Stomach (tissue), 8 donors: ENCODE measurements at regions not wholly inside any gene's neighbourhood (a gene's known extent, or its start where the extent isn't known, plus 50 kb on each side); places are given as distances from the start of the nearest gene placed in this dataset.

Experiments used
- DNase-seq, 2 donors: peaks; one replicate each; pipeline versions ENCODE4 v3.0.0 to v3.0.0-alpha.2; 2013 to 2019
- H3K27ac ChIP-seq, 5 donors: fragments of 200-600 bp in 4 of 5; sonication (generic) in 4 of 5; one replicate each; pipeline ENCODE4 v1.5.1; 2013 to 2019; ENCODE audit warnings: mild to moderate bottlenecking in 1 of 5, moderate library complexity in 1 of 5
- H3K27me3 ChIP-seq, 3 donors: fragments of 200-600 bp; sonication (generic); one replicate each; pipeline ENCODE4 v1.5.1; 2017 to 2019; ENCODE audit warnings: mixed run types in 1 of 3
- H3K36me3 ChIP-seq, 4 donors: fragments of 200-600 bp; sonication (generic); 1 replicate in 3 of 4; 2 replicates in 1 of 4; pipeline ENCODE4 v1.5.1; 2016 to 2019
- H3K4me1 ChIP-seq, 4 donors: fragments of 200-600 bp; sonication (generic); one replicate each; pipeline ENCODE4 v1.5.1; 2016 to 2019
- H3K4me3 ChIP-seq, 4 donors: fragments of 200-600 bp; sonication (generic) in 3 of 4; one replicate each; pipeline ENCODE4 v1.5.1; 2016 to 2019; ENCODE audit warnings: mild to moderate bottlenecking in 1 of 4
- H3K9me3 ChIP-seq, 4 donors: fragments of 200-600 bp; sonication (generic); one replicate each; pipeline ENCODE4 v1.5.1; 2016 to 2019
- CTCF ChIP-seq, 7 experiments: fragments of 450-650 bp in 4 of 7; fragments of 200-600 bp in 3 of 7; sonication (generic) in 3 of 7; IDR thresholded peaks; one replicate each; pipeline ENCODE4 v1.5.1; 2016 to 2019; ENCODE audit warnings: antibody characterized with exemption in 7 of 7, control low read depth in 2 of 7, mild to moderate bottlenecking in 1 of 7
- EP300 ChIP-seq: sonication (generic); formaldehyde crosslinking; IDR thresholded peaks from one replicate; pipeline ENCODE4 v1.6.1; 2017; ENCODE audit warnings: antibody characterized with exemption
- POLR2A ChIP-seq, 4 donors: fragments of 450-650 bp; IDR thresholded peaks; one replicate each; pipeline ENCODE4 v1.6.1; 2016; ENCODE audit warnings: antibody characterized with exemption in 4 of 4, control low read depth in 2 of 4, mild to moderate bottlenecking in 1 of 4, moderate library complexity in 1 of 4
- POLR2AphosphoS5 ChIP-seq, 3 donors: sonication (generic); formaldehyde crosslinking; IDR thresholded peaks; one replicate each; pipeline ENCODE4 v1.6.1; 2016; ENCODE audit warnings: antibody characterized with exemption in 3 of 3
- WGBS, 5 donors: extraction: QIAGEN DNeasy Blood & Tissue Kit in 3 of 5; methylation state at CpG; one replicate each; pipeline versions ENCODE4 v1.1.5 to v1.1.7; 2013 to 2018; 5-methylcytosine and 5-hydroxymethylcytosine counted together
- intact Hi-C: fragments of 100-400 bp; cut with DNase I; formaldehyde crosslinking; loops from one replicate; pipeline ENCODE4 v1.15.1; 2023; ENCODE audit warnings: low total_unique reads
- donor health status: healthy with polysubstance abuse.
- donor health status: Bipolar disorder and iron deficiency.
- donor health status: healthy.

- Histone ChIP-seq H3K36me3 (no peaks in the 10 kb centered on the region), H3K4me3 (no peak overlapping the region), H3K9me3 (peaks cover 4 to 16% (median 12%) of the 10 kb centered on the region in 4 donors), H3K27ac (no peak overlapping the region), H3K27me3 (peaks cover 0 to 3% (median 0%) of the 10 kb centered on the region in 3 donors), H3K4me1 (peaks cover 0 to 5% (median 0%) of the 10 kb centered on the region in 4 donors)
- intact Hi-C loops: no loop called here
- WGBS, 5 donors: 56 to 76% (median 71%) methylated on average over 3 of the region's 3 CpGs
- DNase-seq: no peak
- TF ChIP-seq POLR2A (IDR thresholded peaks at IDR 0.05) (no peak), EP300 (no peak), CTCF (IDR thresholded peaks at IDR 0.05) (no peak), POLR2AphosphoS5 (IDR thresholded peaks at IDR 0.05) (no peak)
Measured at GRCh38 chr7:41869596-41869995, 166.7 kb upstream of the INHBA start.

GRCh38 chr7:41869091-41869490 is 166.2 kb upstream of the INHBA start:
- intact Hi-C loops: no loop called here
- Histone ChIP-seq H3K27ac (no peak overlapping the region), H3K36me3 (no peaks in the 10 kb centered on the region), H3K27me3 (no peaks in the 10 kb centered on the region), H3K9me3 (peaks cover 7 to 21% (median 15%) of the 10 kb centered on the region in 4 donors), H3K4me1 (peaks cover 0 to 5% (median 0%) of the 10 kb centered on the region in 4 donors), H3K4me3 (no peak overlapping the region)
- DNase-seq: no peak
- TF ChIP-seq CTCF (IDR thresholded peaks at IDR 0.05) (no peak), POLR2AphosphoS5 (IDR thresholded peaks at IDR 0.05) (no peak), EP300 (no peak), POLR2A (IDR thresholded peaks at IDR 0.05) (no peak)

GRCh38 chr7:41867639-41868280 is 164.9 kb upstream of the INHBA start:
- H3K4me1 ChIP-seq: peaks cover 0 to 5% (median 0%) of the 10 kb centered on the region in 4 donors
- H3K27me3 ChIP-seq: no peaks in the 10 kb centered on the region
- no peak for DNase-seq
- H3K27ac ChIP-seq: no peak overlapping the region
- WGBS, 5 donors: 28 to 46% (median 39%) methylated on average over 2 of the region's 2 CpGs
- intact Hi-C loops: no loop called here
- H3K9me3 ChIP-seq: peaks cover 7 to 26% (median 18%) of the 10 kb centered on the region in 4 donors
- TF ChIP-seq POLR2A (IDR thresholded peaks at IDR 0.05) (no peak), POLR2AphosphoS5 (IDR thresholded peaks at IDR 0.05) (no peak), CTCF (IDR thresholded peaks at IDR 0.05) (no peak), EP300 (no peak)
- H3K4me3 ChIP-seq: no peak overlapping the region
- no peaks in the 10 kb centered on the region for H3K36me3 ChIP-seq

- no peaks in the 10 kb centered on the region for H3K4me1 ChIP-seq
- DNase-seq: no peak
- H3K27me3 ChIP-seq: no peaks in the 10 kb centered on the region
- no peak overlapping the region for H3K27ac ChIP-seq
- no peak for TF ChIP-seq EP300
- TF ChIP-seq POLR2A (IDR thresholded peaks at IDR 0.05): no peak
- TF ChIP-seq CTCF (IDR thresholded peaks at IDR 0.05): no peak
- no peak for TF ChIP-seq POLR2AphosphoS5 (IDR thresholded peaks at IDR 0.05)
- WGBS, 5 donors: 59 to 70% (median 59%) methylated on average over 2 of the region's 2 CpGs
- peaks cover 7 to 26% (median 18%) of the 10 kb centered on the region in 4 donors for H3K9me3 ChIP-seq
- intact Hi-C loops: no loop called here
- no peaks in the 10 kb centered on the region for H3K36me3 ChIP-seq
- H3K4me3 ChIP-seq: no peak overlapping the region
Measured at GRCh38 chr7:41862261-41862660, 159.4 kb upstream of the INHBA start.
